ENCODE measurements at regions not wholly inside any gene's neighbourhood (a gene's known extent, or its start where the extent isn't known, plus 50 kb on each side); places are given as distances from the start of the nearest gene placed in this dataset.

GRCh38 chr3:194879126-194879877 lies 193.6 kb downstream of the FAM43A start:
- TF ChIP-seq REST (IDR thresholded peaks at IDR 0.05; ENCODE audit: insufficient read depth in 1 of 2, low read depth in 2 of 2, low read length in 1 of 2) (no peak), CTCF (IDR thresholded peaks at IDR 0.05) (no peak), POLR2AphosphoS5 (IDR thresholded peaks at IDR 0.05; ENCODE audit: low read depth, low read length) (no peak), SIN3A (IDR thresholded peaks at IDR 0.05; ENCODE audit: borderline replicate concordance, insufficient read depth, low read depth, low read length) (no peak)

Measured in Panc1 (cell line).